Fibroblast of lung (primary cell): ENCODE measurements at regions not wholly inside any gene's neighbourhood (a gene's known extent, or its start where the extent isn't known, plus 50 kb on each side); places are given as distances from the start of the nearest gene placed in this dataset.

Experiments
- EZH2 ChIP-seq: IDR thresholded peaks from 2 replicates; pipeline ENCODE4 v1.5.1; 2012; ENCODE audit warnings: low read length, control low read depth, mild to moderate bottlenecking; ENCODE audit errors: missing control alignments
- TF ChIP-seq, protein P1 (sequence below), 2 donors: IDR thresholded peaks in 1 of 2; conservative IDR thresholded peaks in 1 of 2; 1 replicate in 1 of 2; 2 replicates in 1 of 2; pipeline ENCODE4 v1.5.1; 2011 to 2012; ENCODE audit warnings: low read length in 2 of 2, control low read depth in 1 of 2, inconsistent platforms in 1 of 2, low read depth in 1 of 2, mild to moderate bottlenecking in 1 of 2

GRCh38 chr5:126107381-126107780, 315.8 kb upstream of the GRAMD2B start:
- TF ChIP-seq, protein P1, sequence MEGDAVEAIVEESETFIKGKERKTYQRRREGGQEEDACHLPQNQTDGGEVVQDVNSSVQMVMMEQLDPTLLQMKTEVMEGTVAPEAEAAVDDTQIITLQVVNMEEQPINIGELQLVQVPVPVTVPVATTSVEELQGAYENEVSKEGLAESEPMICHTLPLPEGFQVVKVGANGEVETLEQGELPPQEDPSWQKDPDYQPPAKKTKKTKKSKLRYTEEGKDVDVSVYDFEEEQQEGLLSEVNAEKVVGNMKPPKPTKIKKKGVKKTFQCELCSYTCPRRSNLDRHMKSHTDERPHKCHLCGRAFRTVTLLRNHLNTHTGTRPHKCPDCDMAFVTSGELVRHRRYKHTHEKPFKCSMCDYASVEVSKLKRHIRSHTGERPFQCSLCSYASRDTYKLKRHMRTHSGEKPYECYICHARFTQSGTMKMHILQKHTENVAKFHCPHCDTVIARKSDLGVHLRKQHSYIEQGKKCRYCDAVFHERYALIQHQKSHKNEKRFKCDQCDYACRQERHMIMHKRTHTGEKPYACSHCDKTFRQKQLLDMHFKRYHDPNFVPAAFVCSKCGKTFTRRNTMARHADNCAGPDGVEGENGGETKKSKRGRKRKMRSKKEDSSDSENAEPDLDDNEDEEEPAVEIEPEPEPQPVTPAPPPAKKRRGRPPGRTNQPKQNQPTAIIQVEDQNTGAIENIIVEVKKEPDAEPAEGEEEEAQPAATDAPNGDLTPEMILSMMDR (conservative IDR thresholded peaks at IDR 0.05 in 1 of 2, IDR thresholded peaks at IDR 0.05 in 1 of 2; ENCODE audit: low read depth in 1 of 2, low read length in 2 of 2), result no peak
- TF ChIP-seq EZH2, result no peak
